ENCODE measurements at regions not wholly inside any gene's neighbourhood (a gene's known extent, or its start where the extent isn't known, plus 50 kb on each side); places are given as distances from the start of the nearest gene placed in this dataset.

- TF ChIP-seq TAF1 (IDR thresholded peaks at IDR 0.05; ENCODE audit: low read depth): no peak
- no peak for TF ChIP-seq CTCF (IDR thresholded peaks at IDR 0.05; ENCODE audit: poor library complexity, severe bottlenecking)
- no peak for TF ChIP-seq POLR2AphosphoS5 (IDR thresholded peaks at IDR 0.05)
- no peak for TF ChIP-seq EP300 (conservative IDR thresholded peaks at IDR 0.05; ENCODE audit: poor library complexity, severe bottlenecking)
- TF ChIP-seq EZH2 (IDR thresholded peaks at IDR 0.05; ENCODE audit: borderline replicate concordance, insufficient read depth, low read length, poor library complexity, severe bottlenecking): no peak
- TF ChIP-seq RAD21 (conservative IDR thresholded peaks at IDR 0.05): no peak
- TF ChIP-seq MXI1 (conservative IDR thresholded peaks at IDR 0.05; ENCODE audit: poor library complexity, severe bottlenecking): no peak
- TF ChIP-seq, protein P1, sequence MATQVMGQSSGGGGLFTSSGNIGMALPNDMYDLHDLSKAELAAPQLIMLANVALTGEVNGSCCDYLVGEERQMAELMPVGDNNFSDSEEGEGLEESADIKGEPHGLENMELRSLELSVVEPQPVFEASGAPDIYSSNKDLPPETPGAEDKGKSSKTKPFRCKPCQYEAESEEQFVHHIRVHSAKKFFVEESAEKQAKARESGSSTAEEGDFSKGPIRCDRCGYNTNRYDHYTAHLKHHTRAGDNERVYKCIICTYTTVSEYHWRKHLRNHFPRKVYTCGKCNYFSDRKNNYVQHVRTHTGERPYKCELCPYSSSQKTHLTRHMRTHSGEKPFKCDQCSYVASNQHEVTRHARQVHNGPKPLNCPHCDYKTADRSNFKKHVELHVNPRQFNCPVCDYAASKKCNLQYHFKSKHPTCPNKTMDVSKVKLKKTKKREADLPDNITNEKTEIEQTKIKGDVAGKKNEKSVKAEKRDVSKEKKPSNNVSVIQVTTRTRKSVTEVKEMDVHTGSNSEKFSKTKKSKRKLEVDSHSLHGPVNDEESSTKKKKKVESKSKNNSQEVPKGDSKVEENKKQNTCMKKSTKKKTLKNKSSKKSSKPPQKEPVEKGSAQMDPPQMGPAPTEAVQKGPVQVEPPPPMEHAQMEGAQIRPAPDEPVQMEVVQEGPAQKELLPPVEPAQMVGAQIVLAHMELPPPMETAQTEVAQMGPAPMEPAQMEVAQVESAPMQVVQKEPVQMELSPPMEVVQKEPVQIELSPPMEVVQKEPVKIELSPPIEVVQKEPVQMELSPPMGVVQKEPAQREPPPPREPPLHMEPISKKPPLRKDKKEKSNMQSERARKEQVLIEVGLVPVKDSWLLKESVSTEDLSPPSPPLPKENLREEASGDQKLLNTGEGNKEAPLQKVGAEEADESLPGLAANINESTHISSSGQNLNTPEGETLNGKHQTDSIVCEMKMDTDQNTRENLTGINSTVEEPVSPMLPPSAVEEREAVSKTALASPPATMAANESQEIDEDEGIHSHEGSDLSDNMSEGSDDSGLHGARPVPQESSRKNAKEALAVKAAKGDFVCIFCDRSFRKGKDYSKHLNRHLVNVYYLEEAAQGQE (IDR thresholded peaks at IDR 0.05; ENCODE audit: borderline replicate concordance): no peak
Observed at GRCh38 chr10:107978455-107978854, 813.9 kb upstream of the SORCS1 start.
